Stimulated activated CD8-positive, alpha-beta memory T cell treated with anti-CD3 and anti-CD28 coated beads, Interleukin-12 subunit alpha, Interleukin-12 subunit beta, amount 100 ng/mL, for 4 hours (primary cell): ENCODE measurements at regions not wholly inside any gene's neighbourhood (a gene's known extent, or its start where the extent isn't known, plus 50 kb on each side); places are given as distances from the start of the nearest gene placed in this dataset.

Source experiments
- DNase-seq: peaks from one replicate; pipeline ENCODE4 v3.0.0-alpha.2; 2020; ENCODE audit warnings: low read depth

- no peak for DNase-seq
Observed at GRCh38 chr17:65365169-65365568, 196.3 kb downstream of the AXIN2 start.

- no peak for DNase-seq
Observed at GRCh38 chr17:65364438-65364837, 197.0 kb downstream of the AXIN2 start.

GRCh38 chr17:65362826-65363225 is 198.6 kb downstream of the AXIN2 start:
- no peak for DNase-seq

DNA sequence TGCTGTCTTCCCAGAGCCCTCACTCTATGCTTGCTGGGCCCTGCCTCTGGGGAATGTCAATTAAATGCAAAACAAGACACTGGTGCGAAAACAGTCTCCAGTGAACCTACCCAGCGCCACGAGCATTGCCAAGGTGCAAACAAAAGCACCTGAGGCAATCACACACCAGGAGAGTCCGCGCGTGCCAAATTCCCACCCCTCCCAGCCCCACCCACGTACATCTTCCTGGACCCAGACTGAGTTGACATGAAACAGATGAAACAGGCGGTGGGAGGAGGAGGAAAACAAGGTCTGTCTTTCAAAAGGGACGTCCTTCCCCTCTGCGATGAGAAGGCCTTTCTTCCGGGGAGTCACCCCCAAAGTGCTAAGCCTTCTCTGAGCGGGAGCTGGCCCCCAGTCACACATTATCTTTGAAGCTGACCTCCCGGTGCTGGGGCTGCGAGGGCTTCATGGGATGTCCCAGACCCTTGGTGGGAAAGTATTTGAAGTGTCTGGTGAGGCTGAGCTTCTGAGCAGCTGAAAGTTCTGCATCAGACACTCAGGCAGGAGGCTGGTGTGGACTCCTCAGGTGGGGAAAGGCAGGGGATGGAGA is 200.4 kb downstream of the AXIN2 start:
- no peak for DNase-seq

GRCh38 chr17:65359016-65359415 is 202.4 kb downstream of the AXIN2 start:
- DNase-seq, result no peak

DNA sequence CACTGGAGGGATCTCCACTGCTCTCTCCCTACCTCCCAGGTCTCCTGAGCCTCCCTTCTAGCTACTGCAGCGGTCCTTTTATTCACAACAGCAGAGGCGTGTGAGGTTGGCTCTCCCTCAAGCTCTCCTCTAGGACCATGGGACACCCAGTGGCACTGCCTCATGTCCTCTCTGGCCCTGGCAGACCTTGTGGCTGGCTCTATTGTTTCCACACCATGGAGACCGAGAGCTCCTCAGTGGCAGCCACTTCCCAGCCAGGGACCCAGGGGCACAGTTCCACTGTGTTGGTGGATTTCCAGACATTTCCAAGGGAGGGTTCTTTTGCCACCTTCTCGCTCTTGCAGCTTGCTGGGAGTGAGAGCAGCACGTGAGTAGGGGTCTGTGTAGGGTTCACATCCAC is 204.9 kb downstream of the AXIN2 start:
- no peak for DNase-seq

- DNase-seq, result no peak
Observed at GRCh38 chr17:65355246-65355645, 206.2 kb downstream of the AXIN2 start.

DNA sequence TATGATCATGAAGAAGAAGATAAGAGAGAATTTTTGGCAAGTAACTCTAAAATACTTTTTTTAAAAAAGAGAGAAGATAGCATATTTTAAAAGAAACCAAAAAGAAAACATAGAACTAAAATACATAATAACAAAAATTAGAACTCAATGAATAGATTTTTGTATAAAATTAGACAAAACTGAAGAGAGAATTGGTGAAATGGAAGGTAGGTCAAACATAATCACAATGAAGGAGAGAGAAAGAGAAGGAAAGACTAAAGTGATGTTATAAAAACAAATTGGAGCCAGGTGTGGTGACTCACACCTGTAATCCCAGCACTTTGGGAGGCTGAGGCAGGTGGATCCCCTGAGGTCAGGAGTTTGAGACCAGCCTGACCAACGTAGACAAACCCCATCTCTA is 211.5 kb downstream of the AXIN2 start:
- no peak for DNase-seq

- DNase-seq, result no peak
Observed at GRCh38 chr17:65346166-65346565, 209.0 kb downstream of the RGS9 start.

- DNase-seq, result no peak
Observed at GRCh38 chr17:65345261-65346005, 208.3 kb downstream of the RGS9 start.

- DNase-seq, result no peak
Observed at GRCh38 chr17:65340401-65340800, 203.2 kb downstream of the RGS9 start.

GRCh38 chr17:65334406-65334805 is 197.2 kb downstream of the RGS9 start:
- no peak for DNase-seq

- no peak for DNase-seq
Observed at GRCh38 chr17:65332779-65333178, 195.6 kb downstream of the RGS9 start.

DNA sequence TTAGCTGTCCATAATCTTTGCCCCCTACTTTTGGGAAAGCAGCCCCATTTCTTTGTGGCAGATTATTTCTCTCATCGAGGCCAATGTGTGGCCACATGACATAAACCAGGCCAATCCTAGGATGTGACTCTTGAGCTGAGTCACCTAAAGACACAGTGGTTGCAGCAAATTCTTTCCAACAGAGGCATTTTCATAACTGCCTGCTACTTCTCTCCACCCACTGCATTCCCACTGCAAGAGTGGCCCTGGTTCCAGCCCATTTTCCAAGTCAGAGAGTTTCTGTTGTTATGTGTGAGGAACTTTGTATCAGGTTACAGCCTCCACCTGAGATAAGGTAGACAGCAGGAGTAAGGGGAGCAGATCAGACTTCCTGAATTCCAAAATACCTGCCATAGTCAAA is 195.2 kb downstream of the RGS9 start:
- DNase-seq, result no peak

DNA sequence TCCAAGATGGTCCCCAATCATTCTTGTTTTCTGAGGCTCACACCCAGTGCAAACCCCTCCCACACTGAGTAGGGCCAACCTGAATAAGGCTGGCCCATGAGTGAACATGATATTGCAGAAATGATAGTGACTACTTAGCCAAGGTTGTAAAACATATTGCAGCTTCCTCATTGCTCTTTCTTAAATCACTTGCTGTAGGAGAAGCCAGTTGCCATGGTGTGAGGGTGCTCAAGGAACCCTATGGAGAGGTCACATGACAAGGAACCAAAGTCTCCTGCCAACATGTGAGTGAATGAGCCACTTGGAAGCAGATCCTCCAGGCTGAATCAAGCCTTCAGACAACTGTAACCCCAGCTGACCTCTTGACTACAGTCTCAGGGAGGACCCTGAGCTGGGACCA is 191.4 kb downstream of the RGS9 start:
- DNase-seq, result no peak

DNA sequence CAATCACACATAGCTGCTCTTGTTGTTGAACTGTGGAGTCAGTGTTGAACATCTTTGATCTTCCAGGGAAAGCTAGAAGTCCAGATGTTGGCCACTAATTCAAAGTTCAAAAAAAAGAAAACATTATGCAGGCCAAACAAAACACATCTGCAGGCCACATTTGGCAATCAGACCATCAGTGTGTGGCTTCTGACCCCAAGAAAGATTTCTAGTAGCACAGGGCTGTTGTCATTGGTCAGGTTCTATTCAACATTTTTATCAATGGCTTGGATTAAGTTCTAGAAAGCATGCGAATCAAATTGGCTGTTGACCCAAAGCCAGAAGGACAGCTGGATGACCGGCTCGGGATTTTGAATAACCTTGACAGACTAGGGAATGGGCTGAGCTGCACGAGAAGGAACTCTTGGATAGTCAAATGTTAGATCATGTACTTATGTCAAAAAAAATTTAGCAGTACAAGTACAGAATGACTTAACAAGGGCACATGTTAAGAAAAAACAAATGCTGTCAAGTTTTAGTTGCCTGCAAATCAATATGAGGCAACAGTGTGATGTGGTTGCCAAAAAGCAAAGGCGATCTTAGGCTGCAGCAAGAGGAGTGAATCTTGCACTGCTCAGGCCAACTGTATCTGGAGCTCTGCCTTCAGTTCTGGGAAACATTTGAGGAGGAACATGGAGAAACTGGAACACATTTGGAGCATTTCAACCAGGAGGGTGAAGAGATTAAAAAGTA is 187.6 kb downstream of the RGS9 start:
- DNase-seq, result no peak

GRCh38 chr17:65323049-65323448 is 185.9 kb downstream of the RGS9 start:
- no peak for DNase-seq

DNA sequence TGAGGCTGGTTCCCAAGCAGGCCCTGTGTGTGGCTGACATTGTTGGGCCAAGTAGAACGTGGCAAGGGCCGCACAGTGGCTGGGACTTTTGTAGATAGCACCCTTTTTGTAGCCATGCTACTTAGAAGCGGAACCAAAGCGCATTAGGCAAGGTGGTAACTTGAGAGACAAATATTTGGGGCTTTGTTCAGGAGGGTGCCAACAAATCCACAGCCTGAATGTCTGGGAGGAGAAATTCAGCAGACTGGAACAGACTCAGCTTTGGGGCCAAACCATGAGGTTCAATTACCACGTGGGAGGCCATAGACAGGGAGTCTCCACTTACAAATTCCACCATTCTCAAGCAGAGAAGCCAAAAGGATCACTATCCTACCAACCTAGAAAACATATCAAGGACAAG is 183.7 kb downstream of the RGS9 start:
- no peak for DNase-seq

GRCh38 chr17:65314212-65314611 is 177.0 kb downstream of the RGS9 start:
- DNase-seq, result no peak

DNA sequence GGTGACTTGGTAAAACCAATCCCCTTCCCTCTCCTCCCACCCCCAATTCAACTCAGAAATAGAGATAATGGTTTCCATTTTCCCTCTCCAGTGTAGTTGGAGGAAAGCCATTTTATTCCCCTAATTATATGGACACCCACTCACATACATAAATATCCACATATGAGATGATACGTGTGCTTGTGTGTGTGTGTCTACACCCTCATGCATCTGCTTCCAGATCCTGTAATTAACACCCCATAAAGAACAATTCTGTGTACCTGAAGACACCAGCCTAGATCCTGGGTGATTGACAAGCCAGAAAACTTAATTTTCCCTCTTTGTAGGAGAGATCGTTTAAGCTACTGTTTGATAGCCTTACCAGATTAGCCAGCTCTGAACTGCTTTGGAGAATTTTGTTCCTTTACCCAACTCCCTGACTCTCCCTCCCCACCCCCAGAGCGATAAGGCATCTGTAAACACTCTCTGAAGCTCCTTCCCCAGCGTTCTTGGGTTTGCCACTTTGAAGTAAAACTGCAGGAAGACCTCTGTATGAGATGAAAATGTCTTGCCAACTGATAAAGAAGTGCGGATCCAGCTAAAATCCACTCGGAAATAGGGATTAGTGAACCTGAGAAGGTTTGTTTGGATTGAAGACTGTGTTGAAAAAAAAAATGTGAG is 175.7 kb downstream of the RGS9 start:
- no peak for DNase-seq

- DNase-seq, result no peak
Observed at GRCh38 chr17:65311261-65311660, 174.1 kb downstream of the RGS9 start.

GRCh38 chr17:65307961-65308316 is 170.8 kb downstream of the RGS9 start:
- no peak for DNase-seq
